ENCODE measurements at regions not wholly inside any gene's neighbourhood (a gene's known extent, or its start where the extent isn't known, plus 50 kb on each side); places are given as distances from the start of the nearest gene placed in this dataset.
"Not testable (repeated sequence)": the region's sequence is repeated elsewhere in the genome, so short reads cannot be mapped to it uniquely, and the experiment has no call there.

DNA sequence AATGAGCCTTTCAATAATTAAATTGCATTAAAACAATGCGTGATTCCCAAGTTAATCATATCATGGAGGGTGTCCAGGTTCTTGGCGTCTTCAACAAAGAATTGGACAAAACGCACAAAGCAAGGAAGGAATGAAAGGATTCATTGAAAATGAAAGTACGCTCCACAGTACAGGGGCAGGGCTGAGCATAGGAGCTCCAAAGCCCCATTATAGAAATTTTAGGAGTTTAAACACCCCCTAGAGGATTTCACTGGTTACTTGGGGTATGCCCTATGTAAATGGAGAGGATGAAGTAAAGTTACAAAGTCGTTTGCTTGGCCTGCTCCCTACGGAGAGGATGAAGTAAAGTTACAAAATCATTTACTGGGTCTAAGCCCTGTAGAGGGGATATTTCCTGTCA, 1910.4 kb downstream of the C4orf33 start:
- peak; percentile 1 for DNase-seq (ENCODE audit: low read depth)
- no peak overlapping the region for H3K4me3 ChIP-seq (ENCODE audit: low read depth, low read length)

DNA sequence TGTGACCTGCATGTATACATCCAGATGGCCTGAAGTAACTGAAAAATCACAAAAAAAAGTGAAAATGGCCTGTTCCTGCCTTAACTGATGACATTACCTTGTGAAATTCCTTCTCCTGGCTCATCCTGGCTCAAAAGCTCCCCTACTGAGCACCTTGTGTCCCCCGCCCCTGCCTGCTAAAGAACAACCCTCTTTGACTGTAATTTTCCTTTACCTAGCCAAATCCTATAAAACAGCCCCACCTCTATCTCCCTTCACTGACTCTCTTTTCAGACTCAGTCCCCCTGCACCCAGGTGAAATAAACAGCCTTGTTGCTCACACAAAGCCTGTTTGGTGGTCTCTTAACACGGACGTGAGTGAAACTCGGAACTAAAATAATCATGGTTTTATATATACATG, 1916.0 kb downstream of the C4orf33 start:
- not testable (repeated sequence) for H3K4me3 ChIP-seq (ENCODE audit: low read depth, low read length); DNase-seq (ENCODE audit: low read depth)

More for the DNA sequence above, 1910.4 kb downstream of the C4orf33 start:
- TF ChIP-seq, protein P1, sequence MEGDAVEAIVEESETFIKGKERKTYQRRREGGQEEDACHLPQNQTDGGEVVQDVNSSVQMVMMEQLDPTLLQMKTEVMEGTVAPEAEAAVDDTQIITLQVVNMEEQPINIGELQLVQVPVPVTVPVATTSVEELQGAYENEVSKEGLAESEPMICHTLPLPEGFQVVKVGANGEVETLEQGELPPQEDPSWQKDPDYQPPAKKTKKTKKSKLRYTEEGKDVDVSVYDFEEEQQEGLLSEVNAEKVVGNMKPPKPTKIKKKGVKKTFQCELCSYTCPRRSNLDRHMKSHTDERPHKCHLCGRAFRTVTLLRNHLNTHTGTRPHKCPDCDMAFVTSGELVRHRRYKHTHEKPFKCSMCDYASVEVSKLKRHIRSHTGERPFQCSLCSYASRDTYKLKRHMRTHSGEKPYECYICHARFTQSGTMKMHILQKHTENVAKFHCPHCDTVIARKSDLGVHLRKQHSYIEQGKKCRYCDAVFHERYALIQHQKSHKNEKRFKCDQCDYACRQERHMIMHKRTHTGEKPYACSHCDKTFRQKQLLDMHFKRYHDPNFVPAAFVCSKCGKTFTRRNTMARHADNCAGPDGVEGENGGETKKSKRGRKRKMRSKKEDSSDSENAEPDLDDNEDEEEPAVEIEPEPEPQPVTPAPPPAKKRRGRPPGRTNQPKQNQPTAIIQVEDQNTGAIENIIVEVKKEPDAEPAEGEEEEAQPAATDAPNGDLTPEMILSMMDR (IDR thresholded peaks at IDR 0.05; ENCODE audit: low read depth, low read length) = no peak
- no peak for TF ChIP-seq POLR2A (IDR thresholded peaks at IDR 0.05; ENCODE audit: extremely low read depth, insufficient read length)
- TF ChIP-seq, protein P2, sequence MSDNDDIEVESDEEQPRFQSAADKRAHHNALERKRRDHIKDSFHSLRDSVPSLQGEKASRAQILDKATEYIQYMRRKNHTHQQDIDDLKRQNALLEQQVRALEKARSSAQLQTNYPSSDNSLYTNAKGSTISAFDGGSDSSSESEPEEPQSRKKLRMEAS (IDR thresholded peaks at IDR 0.05; ENCODE audit: low read depth, low read length) = no peak
- TF ChIP-seq MYC (IDR thresholded peaks at IDR 0.05; ENCODE audit: low read depth, low read length) = no peak

DNA sequence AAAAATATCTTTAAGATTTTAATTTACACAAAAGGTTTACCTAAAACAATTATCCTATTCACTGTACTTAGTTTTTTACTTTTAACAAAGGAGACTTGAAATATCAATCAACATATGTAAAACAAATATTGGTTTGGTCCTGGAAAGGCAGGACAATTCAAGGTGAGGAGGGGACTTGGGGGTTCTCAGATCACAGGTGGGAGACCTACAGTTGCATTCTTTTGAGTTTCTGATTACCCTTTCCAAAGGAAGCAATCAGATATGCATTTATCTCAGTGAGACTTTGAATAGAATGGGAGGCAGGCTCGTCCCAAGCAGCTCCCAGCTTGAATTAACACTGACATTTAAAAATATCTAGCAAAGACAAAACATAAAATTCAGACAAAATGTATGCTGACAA, 1917.3 kb downstream of the C4orf33 start:
- no peak overlapping the region for H3K4me3 ChIP-seq (ENCODE audit: low read depth, low read length)
- TF ChIP-seq POLR2A (IDR thresholded peaks at IDR 0.05; ENCODE audit: extremely low read depth, insufficient read length) (no peak), MYC (IDR thresholded peaks at IDR 0.05; ENCODE audit: low read depth, low read length) (no peak)
- TF ChIP-seq, protein P1 (IDR thresholded peaks at IDR 0.05; ENCODE audit: low read depth, low read length) = no peak
- TF ChIP-seq, protein P2 (IDR thresholded peaks at IDR 0.05; ENCODE audit: low read depth, low read length) = no peak
- no peak for DNase-seq (ENCODE audit: low read depth)

DNA sequence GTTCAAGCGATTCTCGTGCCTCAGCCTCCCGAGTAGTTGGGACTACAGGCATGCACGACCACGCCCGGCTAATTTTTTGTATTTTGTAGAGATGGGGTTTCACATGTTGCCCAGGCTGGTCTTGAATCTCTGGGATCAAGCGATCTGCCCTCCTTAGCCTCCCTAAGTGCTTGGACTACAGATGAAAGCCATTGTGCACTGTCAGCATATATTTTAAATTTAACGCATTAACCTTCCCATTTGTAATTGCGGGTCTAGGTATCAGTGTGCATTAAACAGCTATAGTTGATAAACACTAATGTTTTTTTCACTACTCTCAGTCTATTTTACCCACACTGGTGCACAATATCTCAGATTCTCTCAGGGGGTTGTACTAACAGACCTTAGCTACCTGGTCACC, 1930.8 kb downstream of the C4orf33 start:
- TF ChIP-seq POLR2A (IDR thresholded peaks at IDR 0.05; ENCODE audit: extremely low read depth, insufficient read length) (no peak), MYC (IDR thresholded peaks at IDR 0.05; ENCODE audit: low read depth, low read length) (no peak)
- TF ChIP-seq, protein P2 (IDR thresholded peaks at IDR 0.05; ENCODE audit: low read depth, low read length) = no peak
- TF ChIP-seq, protein P1 (IDR thresholded peaks at IDR 0.05; ENCODE audit: low read depth, low read length) = no peak
- no peak for DNase-seq (ENCODE audit: low read depth)
- H3K4me3 ChIP-seq (ENCODE audit: low read depth, low read length) = no peak overlapping the region

DNA sequence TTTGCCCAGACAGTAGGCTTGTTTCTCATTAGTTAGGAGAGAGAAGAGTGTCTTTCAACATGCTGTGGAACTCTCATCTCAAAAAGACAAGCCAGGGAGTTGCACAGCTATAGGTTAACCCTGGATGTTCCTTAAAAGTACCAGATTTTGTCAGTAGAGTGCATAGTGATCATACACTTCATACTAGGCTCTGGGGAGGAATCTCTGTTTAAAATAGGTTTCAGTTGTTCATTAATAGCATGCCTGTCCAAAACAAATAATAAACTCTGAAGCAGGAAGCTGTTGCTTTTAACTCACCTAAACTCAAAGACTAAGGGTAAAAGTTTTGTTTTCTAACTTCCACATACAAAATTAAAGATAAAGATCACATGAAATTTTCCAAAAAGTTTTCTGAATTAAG, 1948.4 kb downstream of the C4orf33 start:
- no peak for DNase-seq (ENCODE audit: low read depth)
- no peak overlapping the region for H3K4me3 ChIP-seq (ENCODE audit: low read depth, low read length)
- TF ChIP-seq MYC (IDR thresholded peaks at IDR 0.05; ENCODE audit: low read depth, low read length) = no peak
- TF ChIP-seq, protein P2 (IDR thresholded peaks at IDR 0.05; ENCODE audit: low read depth, low read length) = no peak
- TF ChIP-seq, protein P1 (IDR thresholded peaks at IDR 0.05; ENCODE audit: low read depth, low read length) = no peak
- no peak for TF ChIP-seq POLR2A (IDR thresholded peaks at IDR 0.05; ENCODE audit: extremely low read depth, insufficient read length)

DNA sequence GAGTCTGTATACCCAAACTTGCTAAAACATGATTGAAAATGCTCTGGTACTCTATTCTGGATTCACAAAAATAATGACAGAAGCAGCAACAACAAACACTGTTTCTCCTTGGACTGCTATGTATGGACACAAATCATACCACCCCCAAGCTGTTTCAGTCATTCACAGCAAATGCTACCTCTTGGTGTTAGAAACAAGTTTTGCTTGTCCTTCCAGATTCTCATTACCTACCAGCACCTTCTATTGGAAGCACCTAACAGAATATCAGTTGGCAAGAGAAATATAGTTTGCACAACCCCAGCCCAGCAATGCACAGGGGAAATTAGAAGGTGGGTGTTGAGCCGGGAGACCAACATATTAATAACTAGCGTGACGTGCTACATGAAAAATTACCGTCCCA, 1950.9 kb downstream of the C4orf33 start:
- no peak for DNase-seq (ENCODE audit: low read depth)
- H3K4me3 ChIP-seq (ENCODE audit: low read depth, low read length) = no peak overlapping the region
- TF ChIP-seq, protein P2 (IDR thresholded peaks at IDR 0.05; ENCODE audit: low read depth, low read length) = no peak

DNA sequence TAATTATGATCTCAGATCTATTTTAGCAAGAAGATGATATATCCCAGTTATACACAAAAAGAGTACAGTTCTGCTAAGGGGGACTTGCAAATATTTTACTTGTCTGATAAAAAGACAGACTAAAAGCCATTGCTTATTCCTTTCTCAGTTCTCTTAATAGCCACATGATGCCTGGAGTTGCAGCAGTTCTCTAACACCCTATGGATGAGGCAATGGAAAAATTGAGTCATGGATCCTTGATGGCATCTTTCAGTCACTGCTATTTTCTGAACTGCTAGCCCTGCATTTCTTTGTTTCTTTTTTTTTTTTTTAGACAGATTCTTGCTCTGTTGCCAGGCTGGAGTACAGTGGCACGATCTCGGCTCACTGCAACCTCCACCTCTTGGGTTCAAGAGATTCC, 1956.7 kb downstream of the C4orf33 start:
- no peak overlapping the region for H3K4me3 ChIP-seq (ENCODE audit: low read depth, low read length)
- no peak for DNase-seq (ENCODE audit: low read depth)
- TF ChIP-seq, protein P1 (IDR thresholded peaks at IDR 0.05; ENCODE audit: low read depth, low read length) = no peak
- TF ChIP-seq, protein P2 (IDR thresholded peaks at IDR 0.05; ENCODE audit: low read depth, low read length) = no peak
- no peak for TF ChIP-seq MYC (IDR thresholded peaks at IDR 0.05; ENCODE audit: low read depth, low read length)
- TF ChIP-seq POLR2A (IDR thresholded peaks at IDR 0.05; ENCODE audit: extremely low read depth, insufficient read length) = no peak
